Activated B cell treated with CpG ODN at 0.5 μM for 24 hours (primary cell): ENCODE measurements at regions not wholly inside any gene's neighbourhood (a gene's known extent, or its start where the extent isn't known, plus 50 kb on each side); places are given as distances from the start of the nearest gene placed in this dataset.

ENCODE experiments used
- ATAC-seq: fragments of 200-7000 bp; cut with Tn5 transposase; one replicate; pipeline ENCODE4 v1.10.0; 2021; ENCODE audit warnings: low read depth, mild to moderate bottlenecking, moderate library complexity
- CTCF ChIA-PET: fragments of 350-600 bp; sonication (Branson Sonifier 250); formaldehyde crosslinking; loops from one replicate; lab custom pipeline; 2021; ENCODE audit warnings: antibody characterized with exemption; lab: Charles Lee
- POLR2A ChIA-PET: fragments of 350-600 bp; sonication (Branson Sonifier 250); formaldehyde crosslinking; loops from one replicate; lab custom pipeline; 2021; ENCODE audit warnings: antibody characterized with exemption; lab: Charles Lee
- DNase-seq: peaks from one replicate; pipeline ENCODE4 v3.0.0; 2022
- H3K27ac Mint-ChIP-seq: one replicate; pipeline ENCODE4 v1.8.0; 2020; ENCODE audit warnings: mixed read lengths
- H3K27me3 Mint-ChIP-seq: one replicate; pipeline ENCODE4 v1.8.0; 2021; ENCODE audit warnings: mixed read lengths
- H3K36me3 Mint-ChIP-seq: one replicate; pipeline ENCODE4 v1.8.0; 2021; ENCODE audit warnings: low read depth, mixed read lengths
- H3K4me1 Mint-ChIP-seq: one replicate; pipeline ENCODE4 v1.8.0; 2021; ENCODE audit warnings: mixed read lengths
- H3K4me3 Mint-ChIP-seq: one replicate; pipeline ENCODE4 v1.8.0; 2020; ENCODE audit warnings: mild to moderate bottlenecking, mixed read lengths
- H3K9me3 Mint-ChIP-seq: one replicate; pipeline ENCODE4 v1.8.0; 2020; ENCODE audit warnings: mixed read lengths
- intact Hi-C: fragments of 100-400 bp; cut with micrococcal nuclease; formaldehyde crosslinking; loops from one replicate; pipeline ENCODE4 v1.15.1; 2024
- TF ChIP-seq, protein P1 (sequence below): fragments of 200-600 bp; IDR thresholded peaks from one replicate; pipeline ENCODE4 v1.8.0; 2022; ENCODE audit warnings: antibody characterized with exemption, mild to moderate bottlenecking

DNA sequence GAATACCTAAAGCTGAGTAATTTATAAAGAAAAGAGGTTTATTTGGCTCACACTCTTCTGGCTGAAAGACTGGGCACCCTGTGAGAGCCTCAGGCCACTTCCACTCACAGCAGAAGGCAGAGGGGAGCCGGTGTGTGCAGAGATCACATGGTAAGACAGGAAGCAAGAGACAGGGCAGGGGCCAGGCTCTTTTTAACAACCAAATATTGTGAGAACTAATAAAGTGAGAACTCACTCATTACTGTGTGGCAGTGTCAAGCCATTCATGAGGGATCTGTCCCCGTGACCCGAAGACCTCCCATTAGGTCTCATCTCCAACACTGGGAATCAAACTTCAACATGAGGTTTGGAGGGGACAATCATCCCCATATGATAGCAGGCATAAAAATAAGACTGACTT is 180.8 kb upstream of the DIO3 start:
- H3K9me3 Mint-ChIP-seq, result peaks cover 15% of the 10 kb centered on the region
- ChIA-PET POLR2A (no interaction called here), CTCF (no interaction called here)
- no peak overlapping the region for H3K4me3 Mint-ChIP-seq
- DNase-seq, result no peak
- H3K36me3 Mint-ChIP-seq, result no peaks in the 10 kb centered on the region
- peaks cover 3% of the 10 kb centered on the region for H3K27me3 Mint-ChIP-seq
- TF ChIP-seq, protein P1, sequence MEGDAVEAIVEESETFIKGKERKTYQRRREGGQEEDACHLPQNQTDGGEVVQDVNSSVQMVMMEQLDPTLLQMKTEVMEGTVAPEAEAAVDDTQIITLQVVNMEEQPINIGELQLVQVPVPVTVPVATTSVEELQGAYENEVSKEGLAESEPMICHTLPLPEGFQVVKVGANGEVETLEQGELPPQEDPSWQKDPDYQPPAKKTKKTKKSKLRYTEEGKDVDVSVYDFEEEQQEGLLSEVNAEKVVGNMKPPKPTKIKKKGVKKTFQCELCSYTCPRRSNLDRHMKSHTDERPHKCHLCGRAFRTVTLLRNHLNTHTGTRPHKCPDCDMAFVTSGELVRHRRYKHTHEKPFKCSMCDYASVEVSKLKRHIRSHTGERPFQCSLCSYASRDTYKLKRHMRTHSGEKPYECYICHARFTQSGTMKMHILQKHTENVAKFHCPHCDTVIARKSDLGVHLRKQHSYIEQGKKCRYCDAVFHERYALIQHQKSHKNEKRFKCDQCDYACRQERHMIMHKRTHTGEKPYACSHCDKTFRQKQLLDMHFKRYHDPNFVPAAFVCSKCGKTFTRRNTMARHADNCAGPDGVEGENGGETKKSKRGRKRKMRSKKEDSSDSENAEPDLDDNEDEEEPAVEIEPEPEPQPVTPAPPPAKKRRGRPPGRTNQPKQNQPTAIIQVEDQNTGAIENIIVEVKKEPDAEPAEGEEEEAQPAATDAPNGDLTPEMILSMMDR, result no peak
- no peak for ATAC-seq
- intact Hi-C loops, result no loop called here
- H3K27ac Mint-ChIP-seq, result no peak overlapping the region
- no peaks in the 10 kb centered on the region for H3K4me1 Mint-ChIP-seq

- H3K9me3 Mint-ChIP-seq, result peaks cover 15% of the 10 kb centered on the region
- intact Hi-C loops, result no loop called here
- H3K36me3 Mint-ChIP-seq, result no peaks in the 10 kb centered on the region
- no peak overlapping the region for H3K27ac Mint-ChIP-seq
- ATAC-seq (no peak), DNase-seq (no peak)
- POLR2A ChIA-PET, result no interaction called here
- no peak overlapping the region for H3K4me3 Mint-ChIP-seq
- TF ChIP-seq, protein P1, result no peak
- peaks cover 3% of the 10 kb centered on the region for H3K27me3 Mint-ChIP-seq
- H3K4me1 Mint-ChIP-seq, result no peaks in the 10 kb centered on the region
- CTCF ChIA-PET, result no interaction called here
These were observed 180.4 kb upstream of the DIO3 start for GRCh38 chr14:101380940-101381339.

GRCh38 chr14:101383737-101384338 is 177.5 kb upstream of the DIO3 start:
- ChIA-PET CTCF (no interaction called here), POLR2A (no interaction called here)
- DNase-seq (no peak), ATAC-seq (no peak)
- H3K4me1 Mint-ChIP-seq, result no peaks in the 10 kb centered on the region
- TF ChIP-seq, protein P1, result no peak
- no peaks in the 10 kb centered on the region for H3K36me3 Mint-ChIP-seq
- intact Hi-C loops, result no loop called here
- peaks cover 18% of the 10 kb centered on the region for H3K9me3 Mint-ChIP-seq
- no peak overlapping the region for H3K4me3 Mint-ChIP-seq
- H3K27ac Mint-ChIP-seq, result no peak overlapping the region
- no peaks in the 10 kb centered on the region for H3K27me3 Mint-ChIP-seq

DNA sequence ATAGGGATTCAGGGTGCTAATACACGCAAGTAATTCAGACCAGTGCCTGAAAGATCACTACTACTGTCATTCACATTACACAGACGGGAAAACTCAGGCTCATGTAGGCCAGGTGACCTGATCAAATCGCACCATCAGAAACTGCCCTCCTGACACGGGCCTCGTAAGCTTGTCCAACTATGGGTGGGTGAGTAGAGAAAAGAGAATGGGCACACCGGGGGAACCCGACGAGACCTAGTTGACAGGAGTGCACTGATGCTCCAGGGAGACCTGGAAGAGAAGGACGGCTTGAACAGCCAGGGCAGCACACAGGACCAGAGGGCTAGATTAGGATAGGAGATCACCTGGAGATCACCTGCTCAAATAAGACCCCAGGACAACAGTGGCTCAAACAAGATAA is 166.9 kb upstream of the DIO3 start:
- H3K36me3 Mint-ChIP-seq, result no peaks in the 10 kb centered on the region
- no peaks in the 10 kb centered on the region for H3K4me1 Mint-ChIP-seq
- peaks cover 5% of the 10 kb centered on the region for H3K9me3 Mint-ChIP-seq
- ChIA-PET POLR2A (no interaction called here), CTCF (no interaction called here)
- intact Hi-C loops, result no loop called here
- H3K27me3 Mint-ChIP-seq, result peaks cover 21% of the 10 kb centered on the region
- H3K27ac Mint-ChIP-seq, result no peak overlapping the region
- no peak for ATAC-seq
- no peak overlapping the region for H3K4me3 Mint-ChIP-seq
- TF ChIP-seq, protein P1, result no peak
- no peak for DNase-seq

DNA sequence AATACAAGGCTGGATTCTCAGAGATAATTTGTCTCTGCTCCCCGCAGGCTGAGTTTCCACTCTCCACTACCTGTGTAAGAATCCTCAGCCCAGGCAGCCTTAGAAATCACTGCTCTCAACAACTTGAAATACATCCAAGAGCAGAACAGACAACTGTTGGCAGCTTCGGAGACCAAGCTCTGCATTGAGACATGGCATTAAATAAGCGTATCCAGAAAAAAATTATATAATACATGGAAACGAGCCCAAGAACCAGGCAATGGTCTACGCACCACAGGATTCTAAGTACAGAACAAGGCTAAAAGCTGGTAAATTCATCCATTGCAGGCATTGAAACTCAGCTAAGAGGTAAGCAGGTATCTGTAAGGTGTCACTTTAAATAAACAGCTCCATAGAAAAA is 165.5 kb upstream of the DIO3 start:
- Mint-ChIP-seq H3K9me3 (peaks cover 5% of the 10 kb centered on the region), H3K4me3 (no peak overlapping the region), H3K36me3 (no peaks in the 10 kb centered on the region), H3K4me1 (peaks cover 2% of the 10 kb centered on the region), H3K27me3 (peaks cover 25% of the 10 kb centered on the region), H3K27ac (no peak overlapping the region)
- intact Hi-C loops, result no loop called here
- ATAC-seq (no peak), DNase-seq (no peak)
- CTCF ChIA-PET, result no interaction called here
- TF ChIP-seq, protein P1, result no peak
- POLR2A ChIA-PET, result no interaction called here
